ENCODE measurements at regions not wholly inside any gene's neighbourhood (a gene's known extent, or its start where the extent isn't known, plus 50 kb on each side); places are given as distances from the start of the nearest gene placed in this dataset.

- no peak overlapping the region for H2AFZ ChIP-seq (ENCODE audit: low read depth, low read length)
- H3K9ac ChIP-seq (ENCODE audit: low read length): no peak overlapping the region
- Mint-ChIP-seq H3K4me1 (ENCODE audit: low read depth, unreplicated experiment) (peaks cover 7% of the 10 kb centered on the region), H3K4me3 (ENCODE audit: unreplicated experiment) (no peak overlapping the region), H3K27me3 (ENCODE audit: low read depth, unreplicated experiment) (peaks cover 2% of the 10 kb centered on the region), H3K27ac (ENCODE audit: unreplicated experiment) (no peak overlapping the region), H3K9me3 (ENCODE audit: unreplicated experiment) (no peaks in the 10 kb centered on the region), H3K36me3 (ENCODE audit: low read depth, unreplicated experiment) (no peaks in the 10 kb centered on the region)
- H3K4me3 ChIP-seq (ENCODE audit: insufficient read depth, low read depth, low read length): no peak overlapping the region
- DNase-seq (ENCODE audit: low read depth): no peak
- H3K27ac ChIP-seq (ENCODE audit: low read depth, low read length): no peak overlapping the region
- no peaks in the 10 kb centered on the region for H3K79me2 ChIP-seq (ENCODE audit: insufficient read depth, low read length)
- H3K4me2 ChIP-seq (ENCODE audit: low read length): no peak overlapping the region
- no peaks in the 10 kb centered on the region for H3K4me1 ChIP-seq (ENCODE audit: insufficient read depth, low read length)
- no peaks in the 10 kb centered on the region for H4K20me1 ChIP-seq (ENCODE audit: insufficient read depth, low read length)
- H3K9me3 ChIP-seq (ENCODE audit: insufficient read depth, low read depth, low read length): peaks cover 2% of the 10 kb centered on the region
- H3K36me3 ChIP-seq (ENCODE audit: insufficient read depth, low read length): no peaks in the 10 kb centered on the region
- H3K27me3 ChIP-seq (ENCODE audit: insufficient read depth, low read length): no peaks in the 10 kb centered on the region
- no peak for TF ChIP-seq CTCF (IDR thresholded peaks at IDR 0.05; ENCODE audit: insufficient read depth, low read depth, low read length)
- no peak for TF ChIP-seq EZH2 (IDR thresholded peaks at IDR 0.05; ENCODE audit: insufficient read depth, low read length)
- no peak for FAIRE-seq
Measured at GRCh38 chr10:10146604-10147003, 871.1 kb upstream of the CELF2 start.

- peak; percentile 6 for DNase-seq (ENCODE audit: low read depth)
- TF ChIP-seq CTCF (IDR thresholded peaks at IDR 0.05; ENCODE audit: insufficient read depth, low read depth, low read length): no peak
- no peak for TF ChIP-seq EZH2 (IDR thresholded peaks at IDR 0.05; ENCODE audit: insufficient read depth, low read length)
- Histone ChIP-seq H3K79me2 (ENCODE audit: insufficient read depth, low read length) (no peaks in the 10 kb centered on the region), H3K4me1 (ENCODE audit: insufficient read depth, low read length) (no peaks in the 10 kb centered on the region), H3K4me2 (ENCODE audit: low read length) (no peak overlapping the region), H3K27me3 (ENCODE audit: insufficient read depth, low read length) (no peaks in the 10 kb centered on the region), H3K36me3 (ENCODE audit: insufficient read depth, low read length) (no peaks in the 10 kb centered on the region), H2AFZ (ENCODE audit: low read depth, low read length) (no peak overlapping the region), H3K9ac (ENCODE audit: low read length) (no peak overlapping the region), H3K4me3 (ENCODE audit: insufficient read depth, low read depth, low read length) (no peak overlapping the region), H3K27ac (ENCODE audit: low read depth, low read length) (no peak overlapping the region), H3K9me3 (ENCODE audit: insufficient read depth, low read depth, low read length) (peaks cover under 1% of the 10 kb centered on the region), H4K20me1 (ENCODE audit: insufficient read depth, low read length) (no peaks in the 10 kb centered on the region)
- H3K4me1 Mint-ChIP-seq (ENCODE audit: low read depth, unreplicated experiment): peaks cover 7% of the 10 kb centered on the region
- H3K27me3 Mint-ChIP-seq (ENCODE audit: low read depth, unreplicated experiment): no peaks in the 10 kb centered on the region
- H3K36me3 Mint-ChIP-seq (ENCODE audit: low read depth, unreplicated experiment): no peaks in the 10 kb centered on the region
- no peak for FAIRE-seq
- H3K9me3 Mint-ChIP-seq (ENCODE audit: unreplicated experiment): no peaks in the 10 kb centered on the region
- H3K27ac Mint-ChIP-seq (ENCODE audit: unreplicated experiment): no peak overlapping the region
- H3K4me3 Mint-ChIP-seq (ENCODE audit: unreplicated experiment): no peak overlapping the region
Measured at GRCh38 chr10:10149899-10150298, 867.8 kb upstream of the CELF2 start.

DNA sequence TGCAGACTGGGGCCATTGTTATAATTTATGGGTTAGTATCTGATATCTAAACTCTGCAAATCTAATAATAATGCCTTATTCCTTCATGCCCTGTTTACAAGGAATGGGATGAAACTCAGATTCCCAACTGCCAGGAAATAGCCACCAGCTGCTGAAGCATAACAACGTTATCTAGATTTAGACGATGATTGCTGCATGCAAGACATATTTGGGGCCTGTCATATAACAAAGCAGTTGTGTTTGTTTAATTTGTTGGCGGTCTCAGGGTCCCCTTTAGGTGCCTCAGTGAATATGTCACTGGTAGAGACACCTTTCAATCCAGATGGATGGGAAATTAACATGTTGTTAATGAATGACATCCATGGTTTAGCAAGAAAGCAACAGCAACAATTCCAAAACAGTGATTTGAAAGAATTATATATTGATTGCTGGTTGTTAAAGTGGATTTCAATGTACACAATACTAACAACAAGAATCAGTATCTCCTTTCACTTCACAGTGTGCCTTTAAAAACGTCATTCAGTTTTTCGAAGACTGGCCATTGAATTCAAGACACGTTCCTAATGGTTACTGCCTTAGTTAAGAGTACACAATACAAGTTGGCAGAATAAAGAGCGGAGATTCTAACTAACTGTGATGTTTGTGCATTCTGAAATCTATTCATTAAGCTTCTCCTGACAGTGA is 860.6 kb upstream of the CELF2 start:
- Histone ChIP-seq H3K27me3 (ENCODE audit: insufficient read depth, low read length) (no peaks in the 10 kb centered on the region), H3K4me3 (ENCODE audit: insufficient read depth, low read depth, low read length) (no peak overlapping the region), H4K20me1 (ENCODE audit: insufficient read depth, low read length) (no peaks in the 10 kb centered on the region), H3K36me3 (ENCODE audit: insufficient read depth, low read length) (no peaks in the 10 kb centered on the region), H3K4me1 (ENCODE audit: insufficient read depth, low read length) (no peaks in the 10 kb centered on the region), H3K4me2 (ENCODE audit: low read length) (no peak overlapping the region), H3K79me2 (ENCODE audit: insufficient read depth, low read length) (no peaks in the 10 kb centered on the region), H3K27ac (ENCODE audit: low read depth, low read length) (no peak overlapping the region), H3K9ac (ENCODE audit: low read length) (no peak overlapping the region), H3K9me3 (ENCODE audit: insufficient read depth, low read depth, low read length) (no peaks in the 10 kb centered on the region), H2AFZ (ENCODE audit: low read depth, low read length) (no peak overlapping the region)
- Mint-ChIP-seq H3K4me1 (ENCODE audit: low read depth, unreplicated experiment) (no peaks in the 10 kb centered on the region), H3K9me3 (ENCODE audit: unreplicated experiment) (peaks cover 9% of the 10 kb centered on the region), H3K4me3 (ENCODE audit: unreplicated experiment) (no peak overlapping the region), H3K36me3 (ENCODE audit: low read depth, unreplicated experiment) (no peaks in the 10 kb centered on the region), H3K27me3 (ENCODE audit: low read depth, unreplicated experiment) (no peaks in the 10 kb centered on the region), H3K27ac (ENCODE audit: unreplicated experiment) (no peak overlapping the region)
- DNase-seq (ENCODE audit: low read depth) (no peak), FAIRE-seq (no peak)
- no peak for TF ChIP-seq CTCF (IDR thresholded peaks at IDR 0.05; ENCODE audit: insufficient read depth, low read depth, low read length)
